GM21390 (cell line): ENCODE measurements at regions not wholly inside any gene's neighbourhood (a gene's known extent, or its start where the extent isn't known, plus 50 kb on each side); places are given as distances from the start of the nearest gene placed in this dataset.

Experiments used
- ATAC-seq: cut with Tn5 transposase; IDR thresholded peaks from one replicate; pipeline ENCODE4 v1.9.1; 2021; ENCODE audit not compliant: unreplicated experiment

DNA sequence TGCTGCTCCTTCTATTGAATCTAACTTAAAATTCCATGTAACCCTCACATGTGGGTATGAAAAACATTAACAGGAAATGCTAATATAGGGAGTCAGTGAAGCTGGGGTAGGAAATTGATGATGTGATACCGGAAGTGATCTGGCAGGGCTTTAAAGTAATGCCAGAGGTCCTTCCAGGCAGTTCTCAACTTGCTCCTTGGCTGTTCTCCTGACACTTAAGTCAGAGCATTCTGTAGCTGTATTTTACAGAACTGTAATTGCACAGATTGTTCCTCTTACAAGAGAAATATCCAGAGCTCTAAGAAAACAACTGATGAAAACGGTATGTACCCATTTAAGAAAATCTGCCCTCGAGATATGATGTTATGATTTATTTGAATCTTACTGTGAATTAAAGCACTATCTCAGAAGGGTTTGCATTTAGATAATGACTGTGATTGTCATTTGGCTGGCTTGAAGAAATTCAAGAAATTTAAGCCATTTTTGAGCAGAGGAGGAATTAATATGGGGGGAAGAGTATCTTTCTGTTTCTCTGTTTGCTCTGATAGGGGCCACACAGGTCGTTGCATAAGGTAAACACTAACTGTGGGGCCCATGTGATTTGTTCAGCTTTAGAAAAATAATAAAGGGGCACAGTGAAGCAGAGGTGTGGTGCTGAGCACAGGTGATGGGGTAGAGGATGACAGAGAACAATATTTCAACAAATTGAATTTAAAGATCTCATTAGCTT lies 88.4 kb downstream of the BBS10 start:
- no peak for ATAC-seq

- ATAC-seq: no peak
These were observed 89.1 kb downstream of the BBS10 start for GRCh38 chr12:76259106-76259505.

DNA sequence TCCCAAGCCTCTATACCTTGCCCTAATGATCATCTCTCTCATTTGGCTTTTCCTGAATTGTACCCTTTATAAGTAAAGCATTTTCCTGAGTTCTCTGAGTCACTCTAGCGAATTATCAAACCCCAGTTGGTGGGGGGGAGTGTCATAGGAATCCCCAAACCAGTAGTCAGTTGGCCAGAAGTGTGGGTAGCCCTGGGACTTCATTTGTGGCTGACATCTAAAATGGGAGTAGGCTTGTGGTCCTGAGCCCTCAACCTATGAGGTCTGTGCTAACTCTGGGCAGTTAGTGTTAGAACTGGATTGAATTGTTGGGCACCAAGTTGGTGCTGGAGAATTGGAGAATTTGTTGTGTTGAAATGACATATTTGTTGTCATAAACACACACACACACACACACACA lies 91.3 kb downstream of the BBS10 start:
- ATAC-seq: no peak

DNA sequence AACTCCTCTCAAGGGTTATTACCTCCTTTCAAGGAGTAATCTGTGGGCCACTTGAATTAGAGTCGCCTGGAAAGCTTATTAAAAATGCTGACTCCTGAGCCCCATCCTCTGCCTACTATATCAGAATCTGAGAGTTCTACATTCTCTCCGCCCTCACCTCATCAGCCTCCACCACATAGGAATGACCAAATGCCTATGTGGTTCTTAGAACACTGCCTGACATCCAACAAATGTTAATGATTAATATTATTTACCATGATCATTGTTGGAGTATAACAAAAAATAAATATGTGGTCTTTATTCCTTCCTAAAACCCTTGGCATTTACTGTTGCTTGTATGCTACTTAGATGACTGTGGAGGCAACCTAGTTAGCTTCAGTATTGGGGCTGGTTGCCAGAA lies 91.9 kb downstream of the BBS10 start:
- ATAC-seq: no peak

GRCh38 chr12:76255692-76256091 lies 92.5 kb downstream of the BBS10 start:
- no peak for ATAC-seq

GRCh38 chr12:76255281-76255680 lies 92.9 kb downstream of the BBS10 start:
- ATAC-seq: no peak

GRCh38 chr12:76252031-76252430 lies 96.2 kb downstream of the BBS10 start:
- ATAC-seq: no peak

DNA sequence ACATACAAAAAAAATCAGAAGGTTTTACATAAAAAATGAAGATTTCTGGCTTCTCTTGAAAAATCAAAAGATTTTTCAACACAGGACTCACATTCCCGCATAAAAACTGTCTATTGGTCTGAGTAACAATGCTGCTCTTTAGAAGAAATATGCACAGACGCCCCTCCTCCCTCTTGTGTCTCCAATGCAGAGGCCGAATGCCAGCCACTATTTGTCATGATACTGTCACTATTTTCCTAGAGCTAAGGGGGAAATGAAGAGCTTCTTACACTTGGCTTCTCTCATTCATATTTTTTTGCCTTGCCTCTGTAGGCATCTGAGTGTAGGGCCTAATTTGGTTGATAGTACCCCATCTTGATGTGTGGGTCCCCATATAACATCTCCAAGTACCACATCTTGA lies 98.0 kb downstream of the BBS10 start:
- no peak for ATAC-seq

DNA sequence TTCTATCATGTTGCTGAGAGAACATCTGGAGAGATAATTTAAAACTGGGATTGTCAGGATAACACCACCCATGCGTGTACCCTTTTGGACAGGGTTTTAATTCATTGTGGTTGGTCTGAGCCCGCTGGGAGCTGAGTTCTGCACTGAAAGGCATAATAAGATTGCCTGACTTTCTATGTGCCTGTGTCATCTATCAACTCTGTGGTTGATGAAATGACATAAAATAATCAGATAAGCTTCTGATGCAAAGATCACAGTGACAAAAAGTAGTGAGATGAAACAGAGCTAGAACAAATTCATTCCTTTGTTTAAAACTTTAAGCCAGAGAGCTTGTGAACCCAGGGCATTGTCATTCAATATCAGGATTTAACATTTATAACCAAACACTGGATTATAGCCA lies 98.7 kb downstream of the BBS10 start:
- no peak for ATAC-seq

DNA sequence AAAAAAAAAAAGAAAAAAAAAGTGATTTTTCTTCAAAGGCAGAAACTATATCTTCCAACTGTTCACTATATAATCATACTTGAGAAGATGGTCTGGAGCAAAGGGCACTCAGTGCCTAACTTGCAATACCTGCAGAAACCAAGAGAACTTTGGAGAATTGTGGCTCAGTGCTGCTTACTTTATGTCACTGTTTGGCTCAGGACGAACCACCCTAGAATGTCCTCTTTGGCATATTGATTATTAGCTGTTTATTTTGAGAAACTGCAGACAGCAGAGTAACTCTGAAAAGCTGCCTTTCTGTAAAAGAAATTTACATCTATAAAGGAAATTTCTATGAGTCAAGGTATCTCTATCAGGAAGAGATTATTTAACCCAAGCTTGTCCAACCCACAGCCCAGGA lies 100.2 kb downstream of the BBS10 start:
- ATAC-seq: no peak

DNA sequence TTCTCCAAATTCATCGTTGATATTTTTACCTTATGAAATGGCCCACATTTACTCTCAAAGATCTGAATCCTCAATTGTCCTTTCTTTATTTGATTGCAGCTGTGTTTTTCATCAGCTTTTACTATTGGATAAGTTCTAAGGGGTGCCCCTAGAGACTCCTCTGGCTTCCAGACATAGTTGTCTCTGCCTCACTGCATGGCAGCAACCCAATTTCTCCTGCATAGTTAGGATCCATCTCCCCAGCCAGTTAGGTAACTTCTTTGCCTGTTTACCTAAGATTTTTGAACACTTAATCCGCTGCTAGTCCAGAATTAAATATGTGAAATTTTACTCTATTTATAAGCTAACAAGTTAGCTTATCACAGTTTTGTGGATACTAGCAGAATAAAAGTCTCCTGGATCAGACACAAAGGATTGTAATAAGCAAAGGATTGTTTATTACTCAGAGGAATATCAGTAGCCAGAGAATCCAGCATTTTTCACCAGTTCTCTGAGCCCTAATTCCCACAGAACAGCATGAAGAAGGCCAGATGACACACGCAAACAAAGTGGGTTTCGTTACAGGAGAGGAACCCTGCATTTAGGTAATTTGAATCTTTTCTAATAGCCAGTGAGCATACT lies 101.1 kb downstream of the BBS10 start:
- no peak for ATAC-seq

- no peak for ATAC-seq
These were observed 101.6 kb downstream of the BBS10 start for GRCh38 chr12:76246611-76247010.

DNA sequence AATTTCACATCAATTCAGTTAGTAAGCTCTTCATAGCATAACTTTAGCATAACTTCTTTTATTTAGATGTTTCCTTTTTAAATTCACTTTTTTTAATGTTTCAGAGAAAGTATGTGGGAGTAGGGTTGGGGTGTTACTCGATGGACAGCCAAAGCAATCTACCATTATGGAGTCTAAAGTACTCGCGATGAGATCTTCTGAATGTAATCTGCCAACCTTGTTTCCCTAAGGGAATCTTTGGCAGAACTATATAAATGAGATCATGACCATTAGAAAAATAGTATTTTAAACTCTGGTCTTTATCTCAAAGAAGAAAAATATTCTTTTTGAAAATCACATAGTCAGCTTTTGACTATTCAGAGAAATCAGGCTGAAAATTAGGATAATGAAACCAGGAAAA lies 103.9 kb downstream of the BBS10 start:
- ATAC-seq: no peak

GRCh38 chr12:76242813-76243550 lies 105.2 kb downstream of the BBS10 start:
- no peak for ATAC-seq

- ATAC-seq: no peak
These were observed 106.8 kb downstream of the BBS10 start for GRCh38 chr12:76241371-76241770.

GRCh38 chr12:76240281-76240680 lies 107.9 kb downstream of the BBS10 start:
- ATAC-seq: no peak

DNA sequence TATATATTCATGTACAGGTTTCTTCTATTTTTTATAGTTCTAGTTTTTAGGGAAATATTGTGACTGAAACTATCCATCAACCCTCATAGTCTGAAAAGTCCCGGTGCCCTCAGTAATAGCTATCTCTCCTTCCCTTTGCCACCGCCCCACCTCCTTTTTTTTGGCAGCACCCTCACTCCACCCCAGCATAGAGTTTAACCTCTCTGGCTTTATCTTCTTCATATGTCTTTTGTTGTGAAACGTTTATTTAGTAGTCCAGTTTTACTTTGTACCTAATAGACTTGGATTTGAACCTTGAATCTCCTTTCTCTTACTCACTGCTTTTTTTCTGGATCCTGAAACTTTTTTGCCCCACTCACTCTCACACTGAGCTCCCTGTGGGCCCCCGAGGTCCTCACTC lies 109.5 kb downstream of the BBS10 start:
- no peak for ATAC-seq

- no peak for ATAC-seq
These were observed 111.0 kb downstream of the BBS10 start for GRCh38 chr12:76237086-76237701.

DNA sequence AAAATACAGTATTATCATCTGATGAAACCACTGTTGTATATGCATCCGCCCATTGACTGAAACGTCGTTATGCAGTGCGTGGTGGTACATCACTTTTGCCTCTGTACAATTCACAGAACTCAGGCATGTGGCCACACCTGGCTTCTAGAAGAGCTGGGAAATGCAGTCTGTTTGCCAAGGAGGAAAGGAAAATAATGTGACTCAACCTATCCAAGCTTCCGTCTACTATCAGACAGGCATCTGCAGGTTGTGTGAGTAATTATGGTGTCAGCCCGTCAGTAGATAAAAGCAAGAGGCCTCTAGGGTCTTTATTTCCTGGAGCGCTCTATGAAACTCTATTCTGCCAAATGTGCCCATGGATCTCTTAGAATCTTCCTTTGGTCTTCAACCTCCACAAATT lies 111.6 kb downstream of the BBS10 start:
- ATAC-seq: no peak

GRCh38 chr12:76234741-76235140 lies 113.5 kb downstream of the BBS10 start:
- no peak for ATAC-seq

DNA sequence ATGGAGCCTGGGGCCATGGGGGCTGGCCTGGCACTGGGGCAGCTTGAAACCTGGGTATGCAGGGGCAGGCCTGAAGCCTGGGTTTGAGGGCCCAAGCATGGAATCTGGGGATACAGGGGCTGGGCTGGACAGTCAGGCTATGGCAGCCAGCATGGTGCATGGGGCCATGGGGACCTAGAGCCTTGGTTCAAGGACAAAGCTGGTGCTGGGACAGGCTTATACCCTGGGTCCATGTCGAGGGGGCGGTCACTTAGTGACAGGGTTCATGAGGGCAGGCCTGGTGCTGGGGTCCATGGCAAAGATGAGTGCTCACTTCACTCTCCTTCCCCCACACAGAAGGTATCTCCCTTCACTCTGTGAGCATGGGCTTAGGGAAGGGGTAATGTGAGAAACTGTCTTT lies 116.2 kb downstream of the BBS10 start:
- no peak for ATAC-seq

- ATAC-seq: no peak
These were observed 121.3 kb downstream of the BBS10 start for GRCh38 chr12:76226956-76227355.
